HG03432 (cell line): ENCODE measurements at regions not wholly inside any gene's neighbourhood (a gene's known extent, or its start where the extent isn't known, plus 50 kb on each side); places are given as distances from the start of the nearest gene placed in this dataset.

Experiments
- ATAC-seq: cut with Tn5 transposase; IDR thresholded peaks from one replicate; pipeline ENCODE4 v1.9.1; 2021; ENCODE audit warnings: mild to moderate bottlenecking, moderate library complexity; ENCODE audit not compliant: unreplicated experiment

DNA sequence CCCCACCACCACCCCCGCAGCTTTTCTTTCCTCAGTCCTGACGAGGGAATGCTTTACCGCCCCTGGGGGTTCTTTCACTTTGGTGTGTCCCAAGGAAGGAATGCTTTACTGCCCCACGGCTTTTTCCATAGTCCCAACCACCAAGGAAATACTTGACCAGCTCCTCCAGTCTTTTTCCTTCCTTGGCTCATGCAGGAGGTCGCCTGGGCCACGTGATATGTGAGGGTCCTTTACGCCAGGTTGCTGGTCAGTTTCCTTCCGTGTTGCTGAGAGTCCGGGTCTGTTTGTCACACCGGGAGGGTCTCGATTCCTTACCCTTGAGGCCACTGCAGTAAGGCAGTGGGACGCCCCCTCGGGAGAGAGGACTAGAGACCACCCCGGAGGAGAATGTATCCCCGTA lies 58.9 kb upstream of the CDH4 start:
- ATAC-seq, result no peak
